Right renal cortex interstitium (tissue), 3 donors: ENCODE measurements at regions not wholly inside any gene's neighbourhood (a gene's known extent, or its start where the extent isn't known, plus 50 kb on each side); places are given as distances from the start of the nearest gene placed in this dataset.
A peak's percentile ranks its signal among the peaks of the same experiment; 100 is the strongest.
"Not testable (repeated sequence)": the region's sequence is repeated elsewhere in the genome, so short reads cannot be mapped to it uniquely, and the experiment has no call there.

ENCODE experiments used
- DNase-seq, 3 donors: peaks; one replicate each; pipeline ENCODE4 v3.0.0-alpha.2; 2013; ENCODE audit warnings: low read depth in 3 of 3, low spot score in 2 of 3

GRCh38 chr6:37078814-37079213 is 73.4 kb downstream of the FGD2 start:
- no peak for DNase-seq

GRCh38 chr6:37081042-37081607 is 75.7 kb downstream of the FGD2 start:
- no peak for DNase-seq

GRCh38 chr6:37082390-37083130 is 77.1 kb downstream of the FGD2 start:
- no peak for DNase-seq

- DNase-seq = no peak
Measured at GRCh38 chr6:37083243-37084138, 78.0 kb downstream of the FGD2 start.

GRCh38 chr6:37084665-37085064 is 79.2 kb downstream of the FGD2 start:
- not testable (repeated sequence) for DNase-seq

- DNase-seq = no peak
Measured at GRCh38 chr6:37085198-37085597, 79.7 kb downstream of the FGD2 start.

GRCh38 chr6:37088897-37089296 is 81.1 kb upstream of the PIM1 start:
- no peak for DNase-seq

GRCh38 chr6:37089783-37090182 is 80.2 kb upstream of the PIM1 start:
- DNase-seq = no peak

GRCh38 chr6:37091104-37091503 is 78.8 kb upstream of the PIM1 start:
- DNase-seq = not testable (repeated sequence)

- DNase-seq = not testable (repeated sequence)
Measured at GRCh38 chr6:37091586-37091985, 78.4 kb upstream of the PIM1 start.

- DNase-seq = no peak
Measured at GRCh38 chr6:37092923-37093727, 76.8 kb upstream of the PIM1 start.

GRCh38 chr6:37093728-37094069 is 76.3 kb upstream of the PIM1 start:
- DNase-seq = no peak

GRCh38 chr6:37095997-37096396 is 74.0 kb upstream of the PIM1 start:
- no peak for DNase-seq

- DNase-seq = no peak
Measured at GRCh38 chr6:37097335-37097734, 72.6 kb upstream of the PIM1 start.

GRCh38 chr6:37099442-37099841 is 70.5 kb upstream of the PIM1 start:
- DNase-seq = no peak

GRCh38 chr6:37100745-37101144 is 69.2 kb upstream of the PIM1 start:
- no peak for DNase-seq

GRCh38 chr6:37101991-37102298 is 68.0 kb upstream of the PIM1 start:
- DNase-seq = no peak

GRCh38 chr6:37102299-37103168 is 67.4 kb upstream of the PIM1 start:
- DNase-seq = peak; percentile 80 to 88 (median 82)

- peak in 2 of 3 donors; percentile 52 for DNase-seq
Measured at GRCh38 chr6:37103169-37104039, 66.5 kb upstream of the PIM1 start.
